ENCODE measurements at regions not wholly inside any gene's neighbourhood (a gene's known extent, or its start where the extent isn't known, plus 50 kb on each side); places are given as distances from the start of the nearest gene placed in this dataset.

DNA sequence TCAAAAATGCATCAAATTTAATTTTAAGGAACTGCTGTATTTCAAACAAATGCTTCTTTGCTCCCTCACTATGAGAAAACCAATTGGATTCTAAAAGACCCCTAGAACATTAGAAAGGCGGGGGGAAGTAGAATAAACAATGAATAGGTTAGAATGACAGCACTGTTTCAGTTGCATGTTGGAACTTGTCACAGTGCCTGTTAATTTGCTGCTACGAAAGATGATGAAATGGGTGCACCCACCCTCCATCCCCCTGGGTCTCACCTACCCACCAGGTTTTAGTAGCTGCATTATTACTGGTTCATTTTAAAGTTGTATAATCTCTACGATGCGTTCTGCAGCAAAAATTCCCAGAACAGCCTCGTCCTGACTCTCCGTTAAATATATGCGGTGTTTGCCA, 193.0 kb upstream of the COPS8 start:
- no peak for ATAC-seq (ENCODE audit: insufficient read depth, low FRiP score)
- Histone ChIP-seq H3K9ac (ENCODE audit: insufficient read depth in 1 of 2, low read length in 2 of 2) (no peak overlapping the region), H3K9me3 (ENCODE audit: control insufficient read depth in 4 of 4, insufficient read depth in 3 of 4, low read length in 3 of 4) (no peaks in the 10 kb centered on the region), H3K27ac (ENCODE audit: low read depth in 1 of 2, low read length in 1 of 2) (no peak overlapping the region), H3K4me1 (ENCODE audit: control insufficient read depth in 5 of 5, insufficient read depth in 5 of 5, low read length in 5 of 5) (peaks cover 0 to 22% (median 10%) of the 10 kb centered on the region in 5 donors), H3K27me3 (ENCODE audit: control insufficient read depth in 3 of 3, insufficient read depth in 3 of 3, low read length in 2 of 3) (no peaks in the 10 kb centered on the region), H3K36me3 (ENCODE audit: control insufficient read depth in 4 of 4, insufficient read depth in 4 of 4, low read length in 4 of 4) (no peaks in the 10 kb centered on the region), H3K4me3 (no peak overlapping the region)
- WGBS, 2 donors = 81 to 84% methylated on average over 7 of the region's 7 CpGs
- no peak for DNase-seq
- TF ChIP-seq, protein P1, sequence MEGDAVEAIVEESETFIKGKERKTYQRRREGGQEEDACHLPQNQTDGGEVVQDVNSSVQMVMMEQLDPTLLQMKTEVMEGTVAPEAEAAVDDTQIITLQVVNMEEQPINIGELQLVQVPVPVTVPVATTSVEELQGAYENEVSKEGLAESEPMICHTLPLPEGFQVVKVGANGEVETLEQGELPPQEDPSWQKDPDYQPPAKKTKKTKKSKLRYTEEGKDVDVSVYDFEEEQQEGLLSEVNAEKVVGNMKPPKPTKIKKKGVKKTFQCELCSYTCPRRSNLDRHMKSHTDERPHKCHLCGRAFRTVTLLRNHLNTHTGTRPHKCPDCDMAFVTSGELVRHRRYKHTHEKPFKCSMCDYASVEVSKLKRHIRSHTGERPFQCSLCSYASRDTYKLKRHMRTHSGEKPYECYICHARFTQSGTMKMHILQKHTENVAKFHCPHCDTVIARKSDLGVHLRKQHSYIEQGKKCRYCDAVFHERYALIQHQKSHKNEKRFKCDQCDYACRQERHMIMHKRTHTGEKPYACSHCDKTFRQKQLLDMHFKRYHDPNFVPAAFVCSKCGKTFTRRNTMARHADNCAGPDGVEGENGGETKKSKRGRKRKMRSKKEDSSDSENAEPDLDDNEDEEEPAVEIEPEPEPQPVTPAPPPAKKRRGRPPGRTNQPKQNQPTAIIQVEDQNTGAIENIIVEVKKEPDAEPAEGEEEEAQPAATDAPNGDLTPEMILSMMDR (IDR thresholded peaks at IDR 0.05; ENCODE audit: control extremely low read depth, extremely low read depth) = no peak

DNA sequence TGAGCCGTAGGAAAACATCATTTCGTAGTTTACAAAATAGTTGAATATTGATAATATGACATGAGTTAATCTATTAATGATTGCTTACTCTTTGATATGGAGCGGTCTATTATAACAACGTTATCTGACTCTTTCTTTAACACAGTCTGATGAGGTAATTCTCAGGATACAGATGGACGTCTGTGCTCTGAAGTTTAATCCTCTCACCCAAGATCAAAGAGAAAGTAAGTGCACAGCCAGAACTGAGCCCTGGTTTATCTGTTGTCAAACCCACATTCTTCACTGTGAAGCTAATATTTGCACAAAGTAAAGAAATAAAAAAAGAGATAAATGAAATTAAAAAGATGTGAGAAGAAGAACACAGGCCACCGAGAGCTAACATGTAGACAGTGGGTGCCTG, 190.9 kb upstream of the COPS8 start:
- Histone ChIP-seq H3K36me3 (ENCODE audit: control insufficient read depth in 4 of 4, insufficient read depth in 4 of 4, low read length in 4 of 4) (no peaks in the 10 kb centered on the region), H3K27me3 (ENCODE audit: control insufficient read depth in 3 of 3, insufficient read depth in 3 of 3, low read length in 2 of 3) (no peaks in the 10 kb centered on the region), H3K27ac (ENCODE audit: low read depth in 1 of 2, low read length in 1 of 2) (no peak overlapping the region), H3K9ac (ENCODE audit: insufficient read depth in 1 of 2, low read length in 2 of 2) (no peak overlapping the region), H3K9me3 (ENCODE audit: control insufficient read depth in 4 of 4, insufficient read depth in 3 of 4, low read length in 3 of 4) (no peaks in the 10 kb centered on the region), H3K4me1 (ENCODE audit: control insufficient read depth in 5 of 5, insufficient read depth in 5 of 5, low read length in 5 of 5) (peaks cover 0 to 3% (median 0%) of the 10 kb centered on the region in 5 donors), H3K4me3 (no peak overlapping the region)
- 83 to 86% methylated on average over 6 of the region's 6 CpGs for WGBS, 2 donors
- TF ChIP-seq, protein P1 (IDR thresholded peaks at IDR 0.05; ENCODE audit: control extremely low read depth, extremely low read depth) = no peak
- peak in 1 of 3 donors; percentile 28 for DNase-seq
- no peak for ATAC-seq (ENCODE audit: insufficient read depth, low FRiP score)

DNA sequence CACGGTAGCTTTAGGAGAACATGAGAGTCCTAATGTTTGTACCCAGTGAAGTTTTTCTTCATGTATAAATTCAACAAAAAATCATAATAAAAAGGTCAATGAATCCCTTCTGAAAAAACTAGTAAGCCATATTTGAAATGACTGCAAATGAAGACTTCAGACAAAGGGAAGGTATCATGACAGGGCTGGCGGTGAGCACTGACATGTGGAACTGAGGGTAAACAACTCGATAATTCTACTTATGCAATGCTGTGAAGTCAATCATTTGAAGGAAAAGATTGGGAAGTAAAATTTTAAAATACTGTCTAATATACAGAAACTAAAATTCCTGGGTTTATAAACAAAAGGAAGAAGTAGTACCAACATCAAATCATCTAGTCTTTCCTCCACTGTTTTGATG, 190.2 kb upstream of the COPS8 start:
- TF ChIP-seq, protein P1 (IDR thresholded peaks at IDR 0.05; ENCODE audit: control extremely low read depth, extremely low read depth) = no peak
- Histone ChIP-seq H3K9me3 (ENCODE audit: control insufficient read depth in 4 of 4, insufficient read depth in 3 of 4, low read length in 3 of 4) (peaks cover 0 to 2% (median 0%) of the 10 kb centered on the region in 4 donors), H3K27me3 (ENCODE audit: control insufficient read depth in 3 of 3, insufficient read depth in 3 of 3, low read length in 2 of 3) (no peaks in the 10 kb centered on the region), H3K27ac (ENCODE audit: low read depth in 1 of 2, low read length in 1 of 2) (no peak overlapping the region), H3K4me1 (ENCODE audit: control insufficient read depth in 5 of 5, insufficient read depth in 5 of 5, low read length in 5 of 5) (peaks cover 0 to 3% (median 0%) of the 10 kb centered on the region in 5 donors), H3K9ac (ENCODE audit: insufficient read depth in 1 of 2, low read length in 2 of 2) (no peak overlapping the region), H3K36me3 (ENCODE audit: control insufficient read depth in 4 of 4, insufficient read depth in 4 of 4, low read length in 4 of 4) (no peaks in the 10 kb centered on the region), H3K4me3 (no peak overlapping the region)
- no peak for ATAC-seq (ENCODE audit: insufficient read depth, low FRiP score)
- WGBS, 2 donors = 94 to 96% methylated on average over 3 of the region's 3 CpGs
- no peak for DNase-seq

GRCh38 chr2:236896688-236897087, 189.0 kb upstream of the COPS8 start:
- WGBS, 2 donors = 82 to 86% methylated on average over 5 of the region's 5 CpGs
- Histone ChIP-seq H3K4me1 (ENCODE audit: control insufficient read depth in 5 of 5, insufficient read depth in 5 of 5, low read length in 5 of 5) (peaks cover 0 to 3% (median 0%) of the 10 kb centered on the region in 5 donors), H3K9me3 (ENCODE audit: control insufficient read depth in 4 of 4, insufficient read depth in 3 of 4, low read length in 3 of 4) (peaks cover 0 to 2% (median 0%) of the 10 kb centered on the region in 4 donors), H3K4me3 (no peak overlapping the region), H3K9ac (ENCODE audit: insufficient read depth in 1 of 2, low read length in 2 of 2) (no peak overlapping the region), H3K27ac (ENCODE audit: low read depth in 1 of 2, low read length in 1 of 2) (no peak overlapping the region), H3K36me3 (ENCODE audit: control insufficient read depth in 4 of 4, insufficient read depth in 4 of 4, low read length in 4 of 4) (no peaks in the 10 kb centered on the region), H3K27me3 (ENCODE audit: control insufficient read depth in 3 of 3, insufficient read depth in 3 of 3, low read length in 2 of 3) (no peaks in the 10 kb centered on the region)
- DNase-seq (no peak), ATAC-seq (ENCODE audit: insufficient read depth, low FRiP score) (no peak)
- TF ChIP-seq, protein P1 (IDR thresholded peaks at IDR 0.05; ENCODE audit: control extremely low read depth, extremely low read depth) = no peak
